ENCODE measurements at regions not wholly inside any gene's neighbourhood (a gene's known extent, or its start where the extent isn't known, plus 50 kb on each side); places are given as distances from the start of the nearest gene placed in this dataset.

DNA sequence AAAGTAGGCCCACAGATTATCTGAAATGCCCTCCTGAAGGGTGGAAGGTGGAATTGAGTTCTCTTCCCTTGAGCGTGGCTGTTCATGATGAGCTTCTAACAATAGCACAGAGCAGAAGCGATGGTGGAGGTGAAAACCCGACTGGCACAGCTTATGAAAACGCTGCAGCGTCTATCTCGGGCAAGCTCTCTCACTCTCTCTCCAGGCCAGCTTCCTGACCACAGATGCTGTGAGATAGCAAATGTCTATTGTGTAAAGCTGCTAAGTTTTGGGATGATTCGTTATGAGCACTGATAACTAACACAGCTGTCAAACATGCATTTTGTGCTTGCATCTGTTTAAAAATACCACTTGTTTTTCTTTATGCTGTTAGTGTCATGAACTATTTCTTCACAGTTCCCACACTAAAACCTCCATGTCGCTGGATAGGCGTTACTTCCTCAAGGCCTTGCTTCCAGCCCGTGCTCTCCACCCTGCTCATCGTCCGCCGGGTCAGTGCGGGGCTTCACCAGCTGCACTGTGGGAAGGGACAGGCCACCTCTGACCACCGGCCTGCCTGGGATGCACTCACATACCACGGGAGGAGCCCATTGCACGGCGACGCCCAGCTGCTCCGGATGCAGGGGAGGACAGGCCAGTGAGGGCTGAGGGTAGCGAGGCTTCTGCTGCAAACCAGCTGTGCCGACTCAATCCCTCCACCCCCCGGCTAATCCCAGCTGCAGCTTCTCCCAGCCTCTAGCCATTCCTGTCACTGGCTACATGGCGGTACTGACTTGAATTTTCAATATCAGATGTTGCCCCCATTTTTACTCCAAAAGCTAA, 60.0 kb upstream of the OTOS start:
- no peaks in the 10 kb centered on the region for H3K36me3 Mint-ChIP-seq (ENCODE audit: insufficient read depth, unreplicated experiment)
- intact Hi-C loops (cut with micrococcal nuclease): loop anchor here (10.0 kb wide), 1 partner anchor 46 kb away; no protein-coding TSS in a partner anchor
- POLR2A ChIA-PET: interaction anchor here (0.7 kb wide), 1 partner anchor 9 kb away, joined by 3 read pairs; no protein-coding TSS in a partner anchor
- no peak overlapping the region for H3K27ac Mint-ChIP-seq (ENCODE audit: low read depth, unreplicated experiment)
- no TSS peak for BruUV-seq (replicated peaks)
- no peaks in the 10 kb centered on the region for H3K9me3 Mint-ChIP-seq (ENCODE audit: unreplicated experiment)
- CTCF ChIA-PET: no interaction called here
- peaks cover 8% of the 10 kb centered on the region for H3K4me1 Mint-ChIP-seq (ENCODE audit: insufficient read depth, unreplicated experiment)
- H3K27me3 Mint-ChIP-seq (ENCODE audit: insufficient read depth, unreplicated experiment): peaks cover 27% of the 10 kb centered on the region
- H3K4me3 Mint-ChIP-seq (ENCODE audit: unreplicated experiment): no peak overlapping the region
- TF ChIP-seq, protein P1, sequence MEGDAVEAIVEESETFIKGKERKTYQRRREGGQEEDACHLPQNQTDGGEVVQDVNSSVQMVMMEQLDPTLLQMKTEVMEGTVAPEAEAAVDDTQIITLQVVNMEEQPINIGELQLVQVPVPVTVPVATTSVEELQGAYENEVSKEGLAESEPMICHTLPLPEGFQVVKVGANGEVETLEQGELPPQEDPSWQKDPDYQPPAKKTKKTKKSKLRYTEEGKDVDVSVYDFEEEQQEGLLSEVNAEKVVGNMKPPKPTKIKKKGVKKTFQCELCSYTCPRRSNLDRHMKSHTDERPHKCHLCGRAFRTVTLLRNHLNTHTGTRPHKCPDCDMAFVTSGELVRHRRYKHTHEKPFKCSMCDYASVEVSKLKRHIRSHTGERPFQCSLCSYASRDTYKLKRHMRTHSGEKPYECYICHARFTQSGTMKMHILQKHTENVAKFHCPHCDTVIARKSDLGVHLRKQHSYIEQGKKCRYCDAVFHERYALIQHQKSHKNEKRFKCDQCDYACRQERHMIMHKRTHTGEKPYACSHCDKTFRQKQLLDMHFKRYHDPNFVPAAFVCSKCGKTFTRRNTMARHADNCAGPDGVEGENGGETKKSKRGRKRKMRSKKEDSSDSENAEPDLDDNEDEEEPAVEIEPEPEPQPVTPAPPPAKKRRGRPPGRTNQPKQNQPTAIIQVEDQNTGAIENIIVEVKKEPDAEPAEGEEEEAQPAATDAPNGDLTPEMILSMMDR (IDR thresholded peaks at IDR 0.05; ENCODE audit: unreplicated experiment): no peak
- no peak for DNase-seq (ENCODE audit: unreplicated experiment)

DNA sequence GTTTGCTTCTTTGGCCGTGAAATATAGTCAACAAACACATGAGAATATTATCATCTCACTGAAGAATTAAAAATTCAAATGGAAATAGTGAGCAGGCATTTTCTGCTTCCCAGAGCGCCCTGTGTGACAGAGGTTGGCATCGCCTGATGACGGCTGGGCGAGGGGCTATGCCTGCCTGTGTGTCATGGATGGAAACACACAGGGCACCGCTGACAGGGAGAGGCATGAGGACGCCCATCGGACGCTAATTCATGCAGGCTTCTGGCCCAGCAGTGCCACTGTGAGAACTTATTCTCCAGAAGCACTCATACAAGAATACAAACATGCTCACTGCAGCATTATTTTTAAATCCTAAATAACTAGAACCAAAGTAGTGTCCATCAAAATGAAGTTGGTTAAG, 61.4 kb upstream of the OTOS start:
- intact Hi-C loops (cut with micrococcal nuclease): loop anchor here (10.0 kb wide), 1 partner anchor 47 kb away; no protein-coding TSS in a partner anchor

DNA sequence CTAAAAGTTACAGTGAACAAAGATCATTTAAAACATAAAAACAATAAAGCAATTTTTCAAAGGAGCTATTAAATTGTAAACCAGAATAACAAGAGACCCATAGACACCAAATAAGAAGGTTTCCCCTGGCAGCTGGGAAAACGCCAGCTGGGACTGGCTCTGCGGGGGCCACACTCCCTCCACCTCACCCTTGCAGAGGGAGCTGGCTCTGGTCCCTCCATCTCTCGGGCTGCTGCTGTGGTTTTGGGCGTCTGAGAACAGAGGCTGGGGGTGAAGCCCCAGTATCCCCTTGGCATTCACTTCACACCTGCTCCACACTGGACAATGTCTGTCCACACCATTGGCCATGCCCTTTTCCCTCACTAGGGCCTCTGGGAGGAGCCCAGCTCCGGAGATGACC, 62.1 kb upstream of the OTOS start:
- ChIA-PET CTCF (no interaction called here), POLR2A (no interaction called here)
- peaks cover 27% of the 10 kb centered on the region for H3K27me3 Mint-ChIP-seq (ENCODE audit: insufficient read depth, unreplicated experiment)
- peaks cover 11% of the 10 kb centered on the region for H3K4me1 Mint-ChIP-seq (ENCODE audit: insufficient read depth, unreplicated experiment)
- no peak for DNase-seq (ENCODE audit: unreplicated experiment)
- intact Hi-C loops (cut with micrococcal nuclease): loop anchor here (10.0 kb wide), 1 partner anchor 48 kb away; no protein-coding TSS in a partner anchor
- no TSS peak for BruUV-seq (replicated peaks)
- no peak overlapping the region for H3K27ac Mint-ChIP-seq (ENCODE audit: low read depth, unreplicated experiment)
- TF ChIP-seq, protein P1 (IDR thresholded peaks at IDR 0.05; ENCODE audit: unreplicated experiment): no peak
- no peak overlapping the region for H3K4me3 Mint-ChIP-seq (ENCODE audit: unreplicated experiment)
- no peaks in the 10 kb centered on the region for H3K9me3 Mint-ChIP-seq (ENCODE audit: unreplicated experiment)
- H3K36me3 Mint-ChIP-seq (ENCODE audit: insufficient read depth, unreplicated experiment): no peaks in the 10 kb centered on the region

More for the DNA sequence above, 61.4 kb upstream of the OTOS start:
- Mint-ChIP-seq H3K4me1 (ENCODE audit: insufficient read depth, unreplicated experiment) (peaks cover 11% of the 10 kb centered on the region), H3K27ac (ENCODE audit: low read depth, unreplicated experiment) (no peak overlapping the region), H3K4me3 (ENCODE audit: unreplicated experiment) (no peak overlapping the region), H3K36me3 (ENCODE audit: insufficient read depth, unreplicated experiment) (no peaks in the 10 kb centered on the region), H3K27me3 (ENCODE audit: insufficient read depth, unreplicated experiment) (peaks cover 27% of the 10 kb centered on the region), H3K9me3 (ENCODE audit: unreplicated experiment) (no peaks in the 10 kb centered on the region)
- ChIA-PET CTCF (no interaction called here), POLR2A (no interaction called here)
- no TSS peak for BruUV-seq (replicated peaks)
- TF ChIP-seq, protein P1 (IDR thresholded peaks at IDR 0.05; ENCODE audit: unreplicated experiment): no peak
- no peak for DNase-seq (ENCODE audit: unreplicated experiment)

GRCh38 chr2:240203031-240203787, 62.8 kb upstream of the OTOS start:
- H3K27me3 Mint-ChIP-seq (ENCODE audit: insufficient read depth, unreplicated experiment): peaks cover 27% of the 10 kb centered on the region
- CTCF ChIA-PET: no interaction called here
- BruUV-seq (replicated peaks): no TSS peak
- H3K4me1 Mint-ChIP-seq (ENCODE audit: insufficient read depth, unreplicated experiment): peaks cover 11% of the 10 kb centered on the region
- intact Hi-C loops (cut with micrococcal nuclease): loop anchor here (10.0 kb wide), 1 partner anchor 48 kb away; no protein-coding TSS in a partner anchor
- H3K36me3 Mint-ChIP-seq (ENCODE audit: insufficient read depth, unreplicated experiment): no peaks in the 10 kb centered on the region
- POLR2A ChIA-PET: no interaction called here
- TF ChIP-seq, protein P1 (IDR thresholded peaks at IDR 0.05; ENCODE audit: unreplicated experiment): no peak
- H3K9me3 Mint-ChIP-seq (ENCODE audit: unreplicated experiment): no peaks in the 10 kb centered on the region
- H3K27ac Mint-ChIP-seq (ENCODE audit: low read depth, unreplicated experiment): no peak overlapping the region
- no peak overlapping the region for H3K4me3 Mint-ChIP-seq (ENCODE audit: unreplicated experiment)
- DNase-seq (ENCODE audit: unreplicated experiment): no peak
